Activated effector memory CD4-positive, alpha-beta T cell treated with anti-CD3 and anti-CD28 coated beads, Interleukin-2, amount 50 U/mL, for 16 hours (primary cell): ENCODE measurements at regions not wholly inside any gene's neighbourhood (a gene's known extent, or its start where the extent isn't known, plus 50 kb on each side); places are given as distances from the start of the nearest gene placed in this dataset.
"Not testable (repeated sequence)": the region's sequence is repeated elsewhere in the genome, so short reads cannot be mapped to it uniquely, and the experiment has no call there.

ENCODE experiments used
- DNase-seq: peaks from one replicate; pipeline ENCODE4 v3.0.0-alpha.2; 2020

DNA sequence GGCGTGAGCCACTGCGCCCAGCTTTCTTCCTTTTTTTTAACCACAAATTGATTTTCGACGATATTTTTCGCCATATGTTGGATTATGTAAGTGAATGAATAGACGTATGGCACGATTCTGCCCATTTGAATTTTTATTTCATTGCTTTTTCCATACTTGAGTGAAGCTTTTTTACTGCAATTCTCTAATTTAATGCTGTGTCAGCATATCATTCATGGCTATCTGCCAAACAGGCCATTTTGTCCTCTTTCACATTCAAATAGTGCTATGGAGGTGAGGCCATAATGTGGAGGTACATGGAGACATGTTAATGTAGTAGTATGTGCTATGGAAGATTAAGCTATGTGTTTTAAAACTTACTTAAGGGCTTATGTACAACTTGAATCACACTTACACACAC, 152.1 kb upstream of the TUSC1 start:
- DNase-seq = no peak

DNA sequence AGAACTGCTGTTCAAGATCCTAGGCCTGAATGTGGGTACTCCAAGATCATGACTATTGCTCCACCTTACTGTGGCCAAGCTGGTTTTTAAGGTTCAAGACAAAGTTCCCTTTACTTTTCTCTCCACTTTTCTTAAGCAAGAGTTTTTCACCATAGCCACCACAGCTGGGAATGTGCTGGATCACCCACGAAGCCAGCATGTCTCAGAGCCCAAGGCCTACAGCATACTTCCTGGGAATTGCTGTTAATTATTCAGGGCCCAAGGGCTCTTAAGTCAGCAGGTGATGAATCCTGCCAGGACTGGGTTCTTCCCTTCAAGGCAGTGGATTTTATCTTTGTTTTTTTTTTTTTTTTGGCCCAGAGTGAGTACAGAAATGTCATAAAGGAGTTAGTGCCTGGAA, 149.4 kb upstream of the TUSC1 start:
- no peak for DNase-seq

DNA sequence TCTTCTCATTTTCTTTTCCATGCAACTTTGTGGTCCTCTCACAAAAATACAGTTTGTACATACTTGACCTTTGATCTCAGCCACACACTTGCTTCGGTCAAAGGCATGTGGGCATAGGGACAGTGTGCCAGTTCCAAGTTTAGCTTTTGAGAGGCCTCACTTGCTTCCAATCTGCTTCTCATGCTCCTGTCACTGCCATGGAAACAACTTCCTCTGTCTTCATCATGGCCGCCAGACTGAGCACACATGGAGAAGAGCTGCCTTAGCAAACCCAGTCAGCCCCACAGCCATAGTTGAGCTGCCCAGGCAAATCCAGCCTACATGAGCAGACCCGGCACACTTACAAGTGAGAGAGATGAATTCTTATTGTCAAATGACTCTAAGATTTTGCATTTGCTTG, 138.2 kb upstream of the TUSC1 start:
- DNase-seq = no peak

- no peak for DNase-seq
Observed at GRCh38 chr9:25814023-25814422, 135.8 kb upstream of the TUSC1 start.

DNA sequence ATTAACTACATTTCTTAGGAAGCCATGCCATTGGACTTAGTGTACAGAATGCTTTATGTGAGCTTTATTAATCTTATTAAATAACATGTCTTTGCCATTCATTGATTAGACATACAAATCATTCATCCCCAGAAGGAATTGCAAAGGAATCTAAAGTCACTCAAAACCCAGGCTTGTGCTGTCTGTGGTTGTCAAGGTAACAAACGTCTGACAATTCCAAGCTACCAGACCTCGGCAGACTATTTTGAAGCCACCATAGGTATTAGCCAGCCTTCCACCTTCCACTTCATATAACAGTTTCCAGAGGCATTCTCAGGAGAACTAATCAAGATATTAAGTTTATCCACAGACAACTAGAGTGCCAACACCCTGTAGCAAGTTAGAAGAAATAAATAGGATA, 135.2 kb upstream of the TUSC1 start:
- no peak for DNase-seq

DNA sequence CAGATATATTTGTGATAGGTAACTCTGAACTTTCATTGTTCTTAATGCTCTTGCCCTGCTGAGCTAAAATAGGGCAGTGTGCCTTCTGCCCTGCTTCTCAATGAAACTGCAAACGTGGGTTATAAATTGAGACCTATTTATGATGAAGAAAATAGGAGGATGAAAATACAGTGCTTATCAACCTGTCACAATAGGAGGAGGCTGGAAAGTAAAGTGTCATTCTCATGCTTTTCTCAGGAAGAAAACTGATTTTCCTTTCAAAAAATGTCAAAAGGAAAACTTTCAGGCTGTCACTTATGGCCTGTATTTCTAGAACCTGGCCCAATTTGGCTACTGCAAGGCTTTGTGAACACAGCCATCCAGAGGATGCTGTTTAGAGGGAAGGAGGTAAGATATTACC, 130.3 kb upstream of the TUSC1 start:
- DNase-seq = no peak

- no peak for DNase-seq
Observed at GRCh38 chr9:25804856-25805255, 126.6 kb upstream of the TUSC1 start.

DNA sequence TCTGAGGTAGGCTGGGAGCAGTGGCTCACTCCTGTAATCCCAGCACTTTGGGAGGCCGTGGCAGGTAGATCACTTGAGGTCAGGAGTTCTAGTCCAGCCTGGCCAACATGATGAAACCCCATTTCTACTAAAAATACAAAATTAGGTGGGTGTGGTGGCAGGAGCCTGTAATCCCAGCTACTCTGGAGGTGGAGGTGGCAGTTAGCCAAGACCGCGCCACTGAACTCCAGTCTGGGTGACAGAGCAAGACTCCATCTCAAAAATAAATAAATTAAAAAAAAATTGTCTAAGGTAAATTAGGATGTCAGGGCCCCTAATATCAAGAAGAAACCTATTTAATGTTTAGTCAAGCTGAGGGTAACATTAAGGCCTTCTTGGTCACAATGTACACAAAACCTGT, 123.7 kb upstream of the TUSC1 start:
- DNase-seq = not testable (repeated sequence)

GRCh38 chr9:25773805-25774204, 95.6 kb upstream of the TUSC1 start:
- no peak for DNase-seq

DNA sequence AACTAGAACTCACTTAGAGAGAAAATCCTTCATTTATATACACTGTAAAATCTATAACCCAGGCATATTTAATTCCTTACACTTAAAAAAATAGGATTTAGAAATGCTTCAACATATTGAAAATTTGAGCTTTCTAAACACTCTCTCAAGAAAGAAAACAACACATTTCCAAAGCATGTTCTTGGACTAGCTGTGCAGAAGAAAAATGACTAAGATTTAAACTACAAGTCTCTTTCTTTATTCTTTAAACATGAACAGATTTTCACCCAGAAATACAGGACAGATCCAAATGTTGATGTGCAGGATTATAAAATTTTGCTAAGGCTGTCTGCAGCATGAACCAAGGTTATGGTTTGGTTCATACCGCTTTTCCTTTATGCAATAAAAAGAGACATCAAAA, 77.7 kb upstream of the TUSC1 start:
- DNase-seq = no peak

GRCh38 chr9:25752398-25752797, 74.2 kb upstream of the TUSC1 start:
- DNase-seq = no peak

GRCh38 chr9:25742256-25742655, 64.0 kb upstream of the TUSC1 start:
- no peak for DNase-seq

- DNase-seq = no peak
Observed at GRCh38 chr9:25733336-25733982, 55.2 kb upstream of the TUSC1 start.

DNA sequence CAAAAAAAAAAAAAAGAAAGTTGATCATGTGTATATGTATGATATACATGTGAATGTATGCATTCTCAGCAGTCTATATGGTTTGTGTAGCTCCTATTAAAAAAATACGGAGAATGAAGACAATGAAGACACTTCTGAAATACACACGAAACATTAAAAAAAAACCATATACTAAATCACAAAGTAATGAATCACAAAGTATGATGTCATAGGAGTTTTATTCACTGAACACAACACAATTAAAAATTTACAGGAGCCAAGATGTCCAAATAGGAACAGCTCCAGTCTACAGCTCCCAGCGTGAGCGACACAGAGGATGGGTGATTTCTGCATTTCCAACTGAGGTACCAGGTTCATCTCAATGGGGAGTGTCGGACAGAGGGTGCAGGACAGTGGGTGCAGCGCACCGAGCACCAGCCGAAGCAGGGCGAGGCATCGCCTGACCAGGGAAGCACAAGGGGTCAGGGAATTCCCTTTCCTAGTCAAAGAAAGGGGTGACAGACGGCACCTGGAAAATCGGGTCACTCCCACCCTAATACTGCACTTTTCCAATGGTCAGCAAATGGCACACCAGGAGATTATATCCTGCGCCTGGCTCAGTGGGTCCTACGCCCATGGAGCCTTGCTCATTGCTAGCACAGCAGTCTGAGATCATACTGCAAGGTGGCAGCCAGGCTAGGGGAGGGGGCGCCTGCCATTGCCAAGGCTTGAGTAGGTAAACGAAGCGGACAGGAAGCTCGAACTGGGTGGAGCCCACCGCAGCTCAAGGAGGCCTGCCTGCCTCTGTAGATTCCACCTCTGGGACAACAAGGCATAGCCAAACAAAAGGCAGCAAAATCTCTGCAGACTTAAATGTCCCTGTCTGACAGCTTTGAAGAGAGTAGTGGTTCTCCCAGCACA, 53.9 kb upstream of the TUSC1 start:
- not testable (repeated sequence) for DNase-seq
